B cell (primary cell): ENCODE measurements at regions not wholly inside any gene's neighbourhood (a gene's known extent, or its start where the extent isn't known, plus 50 kb on each side); places are given as distances from the start of the nearest gene placed in this dataset.

ENCODE experiments used
- ATAC-seq: fragments of 200-7000 bp; cut with Tn5 transposase; one replicate; pipeline ENCODE4 v1.10.0; 2021; ENCODE audit warnings: low read depth, mild to moderate bottlenecking, moderate number of reproducible peaks, moderate library complexity
- CTCF ChIA-PET: fragments of 350-600 bp; sonication (Branson Sonifier 250); formaldehyde crosslinking; loops from one replicate; lab custom pipeline; 2021; ENCODE audit warnings: antibody characterized with exemption, inconsistent platforms; lab: Charles Lee
- POLR2A ChIA-PET: fragments of 350-600 bp; sonication (Branson Sonifier 250); formaldehyde crosslinking; loops from one replicate; lab custom pipeline; 2021; ENCODE audit warnings: antibody characterized with exemption; lab: Charles Lee
- DNase-seq: peaks from one replicate; pipeline ENCODE4 v3.0.0; 2013
- H2AFZ ChIP-seq: 2 replicates; pipeline ENCODE4 v1.6.1; 2012; ENCODE audit warnings: mild to moderate bottlenecking, low read depth, low read length; ENCODE audit not compliant: insufficient read depth, poor library complexity, severe bottlenecking
- H3K27ac ChIP-seq, 2 donors: 1 replicate in 1 of 2; 2 replicates in 1 of 2; pipeline ENCODE4 v1.5.1; 2012 to 2013; ENCODE audit warnings: low read length in 2 of 2, mild to moderate bottlenecking in 2 of 2, moderate library complexity in 1 of 2
- H3K27me3 ChIP-seq, 4 experiments: fragments of 200-600 bp in 1 of 4; sonication (generic) in 1 of 4; replicated peaks in 1 of 4; 1 replicate in 2 of 4; 2 replicates in 2 of 4; pipeline versions ENCODE4 v1.6.1 to v1.7.0; 2013 to 2016; ENCODE audit warnings: low read length in 3 of 4, mild to moderate bottlenecking in 2 of 4, mixed read lengths in 1 of 4, moderate library complexity in 1 of 4; ENCODE audit not compliant: insufficient read depth in 4 of 4, control insufficient read depth in 3 of 4; ENCODE audit errors: control extremely low read depth in 1 of 4
- H3K36me3 ChIP-seq, 2 experiments: replicated peaks in 1 of 2; 1 replicate in 1 of 2; 2 replicates in 1 of 2; pipeline versions ENCODE4 v1.6.1 to v1.7.1; 2013; ENCODE audit warnings: low read length in 1 of 2; ENCODE audit not compliant: insufficient read depth in 2 of 2, control insufficient read depth in 1 of 2; ENCODE audit errors: control extremely low read depth in 1 of 2, extremely low read depth in 1 of 2
- H3K4me1 ChIP-seq, 2 donors: fragments of 200-600 bp in 1 of 2; sonication (generic) in 1 of 2; 1 replicate in 1 of 2; 2 replicates in 1 of 2; pipeline versions ENCODE4 v1.5.1 to v1.6.1; 2013 to 2017; ENCODE audit warnings: low read length in 2 of 2; ENCODE audit not compliant: control insufficient read depth in 2 of 2, insufficient read depth in 2 of 2
- H3K4me2 ChIP-seq: replicated peaks from 2 replicates; pipeline ENCODE3; 2012; ENCODE audit warnings: mild to moderate bottlenecking, low read depth, low read length; ENCODE audit not compliant: poor library complexity, severe bottlenecking
- H3K4me3 ChIP-seq, 5 experiments: fragments of 200-600 bp in 1 of 5; sonication (generic) in 1 of 5; 1 replicate in 3 of 5; 2 replicates in 2 of 5; pipeline versions ENCODE4 v1.5.1 to v1.7.0; 2011 to 2016; ENCODE audit warnings: low read length in 4 of 5, mild to moderate bottlenecking in 4 of 5, low read depth in 2 of 5, control low read depth in 1 of 5, moderate library complexity in 1 of 5; ENCODE audit not compliant: insufficient read depth in 1 of 5; ENCODE audit errors: control extremely low read depth in 1 of 5, extremely low read depth in 1 of 5
- H3K79me2 ChIP-seq: fragments of 200-600 bp; sonication (generic); one replicate; pipeline ENCODE4 v1.6.0; 2016; ENCODE audit warnings: low read length; ENCODE audit not compliant: control insufficient read depth, insufficient read depth
- H3K9ac ChIP-seq: fragments of 200-600 bp; sonication (generic); 2 replicates; pipeline ENCODE4 v1.6.1; 2017; ENCODE audit warnings: mild to moderate bottlenecking, low read length, moderate library complexity
- H3K9me3 ChIP-seq, 3 donors: one replicate each; pipeline versions ENCODE4 v1.6.1 to v1.7.1; 2013; ENCODE audit warnings: low read length in 2 of 3; ENCODE audit not compliant: control insufficient read depth in 2 of 3, insufficient read depth in 1 of 3; ENCODE audit errors: control extremely low read depth in 1 of 3
- H4K20me1 ChIP-seq: 2 replicates; pipeline ENCODE4 v1.6.0; 2012; ENCODE audit warnings: mild to moderate bottlenecking, low read length; ENCODE audit not compliant: insufficient read depth, control insufficient read depth, poor library complexity, severe bottlenecking
- H3K27ac Mint-ChIP-seq: one replicate; pipeline ENCODE4 v1.8.0; 2021; ENCODE audit warnings: mixed read lengths
- H3K27me3 Mint-ChIP-seq: one replicate; pipeline ENCODE4 v1.8.0; 2021; ENCODE audit warnings: mixed read lengths
- H3K4me1 Mint-ChIP-seq: one replicate; pipeline ENCODE4 v1.8.0; 2021; ENCODE audit warnings: mixed read lengths
- H3K4me3 Mint-ChIP-seq: one replicate; pipeline ENCODE4 v1.8.0; 2021; ENCODE audit warnings: mixed read lengths
- H3K9me3 Mint-ChIP-seq: one replicate; pipeline ENCODE4 v1.8.0; 2022; ENCODE audit warnings: mixed read lengths; ENCODE audit not compliant: insufficient read depth
- CTCF ChIP-seq: fragments of 200-600 bp; IDR thresholded peaks from one replicate; pipeline ENCODE4 v1.8.0; 2022; ENCODE audit warnings: antibody characterized with exemption, mild to moderate bottlenecking
- EZH2 ChIP-seq: IDR thresholded peaks from 2 replicates; pipeline ENCODE4 v1.6.1; 2012; ENCODE audit warnings: borderline replicate concordance, low read depth, mild to moderate bottlenecking, moderate library complexity, low read length; ENCODE audit not compliant: insufficient read depth, poor library complexity, severe bottlenecking
- WGBS: methylation state at CpG from one replicate; pipeline ENCODE4 v1.1.5; 2013; ENCODE audit warnings: missing lambda C conversion rate; ENCODE audit not compliant: insufficient coverage; 5-methylcytosine and 5-hydroxymethylcytosine counted together
- intact Hi-C: fragments of 100-400 bp; cut with micrococcal nuclease; formaldehyde crosslinking; loops from one replicate; pipeline ENCODE4 v1.10.0; 2022

DNA sequence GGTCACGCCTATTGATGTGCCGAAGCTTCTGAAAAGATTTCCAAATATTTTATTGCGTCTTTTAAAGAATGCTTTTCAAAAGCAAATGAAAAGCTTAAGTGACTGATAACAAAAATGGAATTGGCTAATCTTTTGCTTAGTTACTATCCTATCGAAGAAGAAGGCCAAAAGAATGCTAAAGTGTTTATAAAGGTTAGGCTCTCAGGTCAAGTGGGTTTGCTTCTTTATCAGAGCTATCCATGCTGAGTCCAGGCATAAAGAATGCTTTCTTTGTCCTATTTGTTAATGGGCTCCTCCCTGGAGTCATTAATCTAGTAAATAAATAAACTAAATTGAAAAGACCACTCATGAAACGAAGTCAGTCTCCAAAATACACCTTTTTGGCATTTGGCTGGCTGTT is 133.4 kb upstream of the LYPLAL1 start:
- no peaks in the 10 kb centered on the region for H3K27me3 Mint-ChIP-seq
- H3K79me2 ChIP-seq = no peaks in the 10 kb centered on the region
- no peak for DNase-seq
- intact Hi-C loops = no loop called here
- H3K4me1 Mint-ChIP-seq = no peaks in the 10 kb centered on the region
- no peak overlapping the region for H3K4me3 Mint-ChIP-seq
- WGBS = no CpG with 5 or more reads among the region's 5 CpGs
- H4K20me1 ChIP-seq = no peaks in the 10 kb centered on the region
- TF ChIP-seq CTCF = no peak
- TF ChIP-seq EZH2 = no peak
- no peak overlapping the region for H3K9ac ChIP-seq
- ATAC-seq = no peak
- H3K9me3 ChIP-seq = no peaks in the 10 kb centered on the region
- H3K4me1 ChIP-seq = no peaks in the 10 kb centered on the region
- ChIA-PET CTCF (no interaction called here), POLR2A (no interaction called here)
- H3K27me3 ChIP-seq = no peaks in the 10 kb centered on the region
- H3K27ac Mint-ChIP-seq = no peak overlapping the region
- no peak overlapping the region for H3K4me3 ChIP-seq
- no peak overlapping the region for H2AFZ ChIP-seq
- no peak overlapping the region for H3K27ac ChIP-seq
- no peaks in the 10 kb centered on the region for H3K36me3 ChIP-seq
- no peaks in the 10 kb centered on the region for H3K9me3 Mint-ChIP-seq
- no peak overlapping the region for H3K4me2 ChIP-seq

DNA sequence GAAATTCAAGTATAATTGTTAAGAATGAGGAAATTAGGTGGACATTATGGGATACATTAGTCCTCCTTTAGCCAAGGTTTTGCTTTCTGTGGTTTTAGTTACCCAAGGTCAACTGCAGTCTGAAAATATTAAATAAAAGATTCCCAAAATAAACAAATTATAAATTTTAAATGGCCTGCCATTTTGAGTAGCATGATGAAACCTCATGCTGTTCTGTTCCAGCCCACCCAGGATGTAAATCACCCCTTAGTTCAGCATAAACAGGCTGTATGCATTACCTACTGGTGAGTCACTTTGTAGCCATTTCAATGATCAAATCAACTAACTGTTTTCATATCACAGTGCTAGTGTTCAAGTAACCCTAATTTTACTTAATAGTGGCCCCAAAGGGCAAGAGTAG is 132.5 kb upstream of the LYPLAL1 start:
- H3K36me3 ChIP-seq = no peaks in the 10 kb centered on the region
- no peaks in the 10 kb centered on the region for H3K79me2 ChIP-seq
- no peak overlapping the region for H2AFZ ChIP-seq
- no peaks in the 10 kb centered on the region for H3K27me3 Mint-ChIP-seq
- no peak overlapping the region for H3K4me3 ChIP-seq
- no peak for TF ChIP-seq EZH2
- TF ChIP-seq CTCF = no peak
- H3K9me3 Mint-ChIP-seq = no peaks in the 10 kb centered on the region
- no peak overlapping the region for H3K4me3 Mint-ChIP-seq
- no peaks in the 10 kb centered on the region for H3K27me3 ChIP-seq
- no peaks in the 10 kb centered on the region for H3K4me1 Mint-ChIP-seq
- POLR2A ChIA-PET = no interaction called here
- no peak for DNase-seq
- H4K20me1 ChIP-seq = no peaks in the 10 kb centered on the region
- H3K4me2 ChIP-seq = no peak overlapping the region
- H3K27ac ChIP-seq = no peak overlapping the region
- no peaks in the 10 kb centered on the region for H3K9me3 ChIP-seq
- CTCF ChIA-PET = no interaction called here
- H3K9ac ChIP-seq = no peak overlapping the region
- no peak overlapping the region for H3K27ac Mint-ChIP-seq
- intact Hi-C loops = no loop called here
- H3K4me1 ChIP-seq = no peaks in the 10 kb centered on the region
- no peak for ATAC-seq
